ENCODE measurements at regions not wholly inside any gene's neighbourhood (a gene's known extent, or its start where the extent isn't known, plus 50 kb on each side); places are given as distances from the start of the nearest gene placed in this dataset.

DNA sequence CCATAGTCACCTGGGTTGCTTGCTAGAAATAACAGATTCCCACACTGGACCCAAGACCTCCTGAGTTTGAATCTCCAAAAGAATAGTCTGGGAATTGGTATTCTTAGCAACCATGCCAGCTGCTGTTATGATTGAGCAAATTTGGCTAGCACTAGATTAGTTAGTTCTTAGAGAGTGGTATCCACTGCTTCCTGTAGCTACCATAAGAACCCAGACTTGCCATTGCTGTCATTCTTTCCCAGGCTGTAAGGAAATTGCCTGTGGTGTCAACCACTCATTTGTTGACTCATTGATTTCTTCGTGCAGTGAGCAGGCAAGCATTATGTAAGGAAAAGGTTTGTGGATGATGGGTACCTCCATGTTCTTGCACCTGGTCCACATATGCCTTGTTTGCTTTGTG is 201.8 kb upstream of the RGS6 start:
- TF ChIP-seq, protein P1, sequence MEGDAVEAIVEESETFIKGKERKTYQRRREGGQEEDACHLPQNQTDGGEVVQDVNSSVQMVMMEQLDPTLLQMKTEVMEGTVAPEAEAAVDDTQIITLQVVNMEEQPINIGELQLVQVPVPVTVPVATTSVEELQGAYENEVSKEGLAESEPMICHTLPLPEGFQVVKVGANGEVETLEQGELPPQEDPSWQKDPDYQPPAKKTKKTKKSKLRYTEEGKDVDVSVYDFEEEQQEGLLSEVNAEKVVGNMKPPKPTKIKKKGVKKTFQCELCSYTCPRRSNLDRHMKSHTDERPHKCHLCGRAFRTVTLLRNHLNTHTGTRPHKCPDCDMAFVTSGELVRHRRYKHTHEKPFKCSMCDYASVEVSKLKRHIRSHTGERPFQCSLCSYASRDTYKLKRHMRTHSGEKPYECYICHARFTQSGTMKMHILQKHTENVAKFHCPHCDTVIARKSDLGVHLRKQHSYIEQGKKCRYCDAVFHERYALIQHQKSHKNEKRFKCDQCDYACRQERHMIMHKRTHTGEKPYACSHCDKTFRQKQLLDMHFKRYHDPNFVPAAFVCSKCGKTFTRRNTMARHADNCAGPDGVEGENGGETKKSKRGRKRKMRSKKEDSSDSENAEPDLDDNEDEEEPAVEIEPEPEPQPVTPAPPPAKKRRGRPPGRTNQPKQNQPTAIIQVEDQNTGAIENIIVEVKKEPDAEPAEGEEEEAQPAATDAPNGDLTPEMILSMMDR (IDR thresholded peaks at IDR 0.05; ENCODE audit: poor library complexity, severe bottlenecking): no peak
- TF ChIP-seq EZH2 (IDR thresholded peaks at IDR 0.05; ENCODE audit: borderline replicate concordance, insufficient read depth, low read length, poor library complexity, severe bottlenecking) (no peak), MXI1 (conservative IDR thresholded peaks at IDR 0.05; ENCODE audit: poor library complexity, severe bottlenecking) (no peak), TAF1 (IDR thresholded peaks at IDR 0.05; ENCODE audit: low read depth) (no peak), RAD21 (conservative IDR thresholded peaks at IDR 0.05) (no peak), POLR2AphosphoS5 (IDR thresholded peaks at IDR 0.05) (no peak)
